ENCODE measurements at regions not wholly inside any gene's neighbourhood (a gene's known extent, or its start where the extent isn't known, plus 50 kb on each side); places are given as distances from the start of the nearest gene placed in this dataset.

- H3K9me3 ChIP-seq (ENCODE audit: control insufficient read depth, insufficient read depth, low read length): no peaks in the 10 kb centered on the region; the same call in 1 of the 2 replicates
- TF ChIP-seq CTCF (IDR thresholded peaks at IDR 0.05; ENCODE audit: low read depth, low read length): no peak
- no peak overlapping the region for H3K4me3 ChIP-seq (ENCODE audit: low read depth, low read length)
- DNase-seq (ENCODE audit: low read depth, low spot score): no peak
- H3K27ac ChIP-seq (ENCODE audit: low read depth, low read length): no peak overlapping the region
- ChIA-PET POLR2A (no interaction called here), CTCF (interaction anchor here (1.2 kb wide), 1 partner anchor 217 kb away, joined by 4 read pairs; no protein-coding TSS in a partner anchor)
- peaks cover 38% of the 10 kb centered on the region for H3K27me3 ChIP-seq (ENCODE audit: control insufficient read depth, insufficient read depth, low read length)
These were observed 71.0 kb downstream of the FOXD2 start for GRCh38 chr1:47508702-47509431.

GRCh38 chr1:47510282-47510811 is 72.5 kb downstream of the FOXD2 start:
- H3K27ac ChIP-seq (ENCODE audit: low read depth, low read length): no peak overlapping the region
- no peak overlapping the region for H3K4me3 ChIP-seq (ENCODE audit: low read depth, low read length)
- H3K9me3 ChIP-seq (ENCODE audit: control insufficient read depth, insufficient read depth, low read length): no peaks in the 10 kb centered on the region; the same call in none of the 2 replicates
- peaks cover 38% of the 10 kb centered on the region for H3K27me3 ChIP-seq (ENCODE audit: control insufficient read depth, insufficient read depth, low read length)
- DNase-seq (ENCODE audit: low read depth, low spot score): no peak
- TF ChIP-seq CTCF (IDR thresholded peaks at IDR 0.05; ENCODE audit: low read depth, low read length): no peak
- POLR2A ChIA-PET: no interaction called here
- CTCF ChIA-PET: interaction anchor here (1.2 kb wide), 1 partner anchor 216 kb away, joined by 4 read pairs; no protein-coding TSS in a partner anchor

GRCh38 chr1:47511825-47512224 is 74.0 kb downstream of the FOXD2 start:
- Histone ChIP-seq H3K27ac (ENCODE audit: low read depth, low read length) (no peak overlapping the region), H3K27me3 (ENCODE audit: control insufficient read depth, insufficient read depth, low read length) (peaks cover 29% of the 10 kb centered on the region), H3K9me3 (ENCODE audit: control insufficient read depth, insufficient read depth, low read length) (no peaks in the 10 kb centered on the region; the same call in none of the 2 replicates), H3K4me3 (ENCODE audit: low read depth, low read length) (no peak overlapping the region)
- POLR2A ChIA-PET: no interaction called here
- no peak for DNase-seq (ENCODE audit: low read depth, low spot score)
- no peak for TF ChIP-seq CTCF (IDR thresholded peaks at IDR 0.05; ENCODE audit: low read depth, low read length)
- CTCF ChIA-PET: no interaction called here

- no peak overlapping the region for H3K4me3 ChIP-seq (ENCODE audit: low read depth, low read length)
- no peak overlapping the region for H3K27ac ChIP-seq (ENCODE audit: low read depth, low read length)
- CTCF ChIA-PET: no interaction called here
- no peaks in the 10 kb centered on the region; the same call in 1 of the 2 replicates for H3K9me3 ChIP-seq (ENCODE audit: control insufficient read depth, insufficient read depth, low read length)
- H3K27me3 ChIP-seq (ENCODE audit: control insufficient read depth, insufficient read depth, low read length): peaks cover 14% of the 10 kb centered on the region
- no peak for DNase-seq (ENCODE audit: low read depth, low spot score)
- POLR2A ChIA-PET: no interaction called here
- TF ChIP-seq CTCF (IDR thresholded peaks at IDR 0.05; ENCODE audit: low read depth, low read length): no peak
These were observed 75.5 kb downstream of the FOXD2 start for GRCh38 chr1:47513393-47513792.

- no peak for TF ChIP-seq CTCF (IDR thresholded peaks at IDR 0.05; ENCODE audit: low read depth, low read length)
- Histone ChIP-seq H3K27me3 (ENCODE audit: control insufficient read depth, insufficient read depth, low read length) (peaks cover 10% of the 10 kb centered on the region), H3K27ac (ENCODE audit: low read depth, low read length) (no peak overlapping the region), H3K4me3 (ENCODE audit: low read depth, low read length) (no peak overlapping the region), H3K9me3 (ENCODE audit: control insufficient read depth, insufficient read depth, low read length) (no peaks in the 10 kb centered on the region; the same call in 1 of the 2 replicates)
- POLR2A ChIA-PET: no interaction called here
- CTCF ChIA-PET: no interaction called here
- DNase-seq (ENCODE audit: low read depth, low spot score): no peak
These were observed 76.4 kb downstream of the FOXD2 start for GRCh38 chr1:47514229-47514628.
